ENCODE measurements at regions not wholly inside any gene's neighbourhood (a gene's known extent, or its start where the extent isn't known, plus 50 kb on each side); places are given as distances from the start of the nearest gene placed in this dataset.
"Not testable (repeated sequence)": the region's sequence is repeated elsewhere in the genome, so short reads cannot be mapped to it uniquely, and the experiment has no call there.

- DNase-seq (ENCODE audit: low read depth) = no peak
Observed at GRCh38 chr7:156017916-156018700, 205.8 kb upstream of the SHH start.

- DNase-seq (ENCODE audit: low read depth) = no peak
Observed at GRCh38 chr7:156017431-156017830, 205.2 kb upstream of the SHH start.

- DNase-seq (ENCODE audit: low read depth) = no peak
Observed at GRCh38 chr7:156015237-156016020, 203.2 kb upstream of the SHH start.

- no peak for DNase-seq (ENCODE audit: low read depth)
Observed at GRCh38 chr7:156014808-156015207, 202.5 kb upstream of the SHH start.

- no peak for DNase-seq (ENCODE audit: low read depth)
Observed at GRCh38 chr7:156014201-156014600, 201.9 kb upstream of the SHH start.

GRCh38 chr7:156012412-156012811 is 200.1 kb upstream of the SHH start:
- no peak for DNase-seq (ENCODE audit: low read depth)

- DNase-seq (ENCODE audit: low read depth) = no peak
Observed at GRCh38 chr7:156009569-156009968, 197.3 kb upstream of the SHH start.

- not testable (repeated sequence) for DNase-seq (ENCODE audit: low read depth)
Observed at GRCh38 chr7:156006876-156007275, 194.6 kb upstream of the SHH start.

GRCh38 chr7:156006024-156006423 is 193.8 kb upstream of the SHH start:
- no peak for DNase-seq (ENCODE audit: low read depth)

- no peak for DNase-seq (ENCODE audit: low read depth)
Observed at GRCh38 chr7:156005202-156005691, 193.0 kb upstream of the SHH start.

- no peak for DNase-seq (ENCODE audit: low read depth)
Observed at GRCh38 chr7:156004265-156005201, 192.3 kb upstream of the SHH start.

- no peak for DNase-seq (ENCODE audit: low read depth)
Observed at GRCh38 chr7:156003220-156004162, 191.2 kb upstream of the SHH start.

- no peak for DNase-seq (ENCODE audit: low read depth)
Observed at GRCh38 chr7:156002362-156003066, 190.3 kb upstream of the SHH start.

- no peak for DNase-seq (ENCODE audit: low read depth)
Observed at GRCh38 chr7:156001496-156002260, 189.4 kb upstream of the SHH start.

- DNase-seq (ENCODE audit: low read depth) = no peak
Observed at GRCh38 chr7:156000601-156001396, 188.5 kb upstream of the SHH start.

GRCh38 chr7:155999631-156000489 is 187.6 kb upstream of the SHH start:
- no peak for DNase-seq (ENCODE audit: low read depth)
